ENCODE measurements at regions not wholly inside any gene's neighbourhood (a gene's known extent, or its start where the extent isn't known, plus 50 kb on each side); places are given as distances from the start of the nearest gene placed in this dataset.

- no TSS peak for BruUV-seq (replicated peaks)
- Histone ChIP-seq H2BK15ac (ENCODE audit: low read depth, low read length) (no peak overlapping the region), H3K79me1 (ENCODE audit: low read depth in 1 of 2, low read length in 2 of 2) (no peaks in the 10 kb centered on the region), H2BK20ac (ENCODE audit: low read depth, low read length) (no peak overlapping the region), H3K4me1 (ENCODE audit: control insufficient read depth, insufficient read depth, low read length) (no peaks in the 10 kb centered on the region), H3K27me3 (ENCODE audit: control insufficient read depth, insufficient read depth, low read length) (no peaks in the 10 kb centered on the region), H4K20me1 (ENCODE audit: insufficient read depth, low read length) (no peaks in the 10 kb centered on the region), H3K18ac (ENCODE audit: low read depth, low read length) (no peak overlapping the region), H3K9ac (ENCODE audit: low read depth, low read length) (no peak overlapping the region), H3K9me1 (ENCODE audit: insufficient read depth, low read length) (no peaks in the 10 kb centered on the region), H4K91ac (ENCODE audit: insufficient read depth, low read depth, low read length) (no peak overlapping the region), H3K56ac (ENCODE audit: extremely low read depth, insufficient read depth, low read length) (no peak overlapping the region), H2BK120ac (ENCODE audit: low read depth, low read length) (no peak overlapping the region), H2AK5ac (ENCODE audit: low read depth, low read length) (no peak overlapping the region), H4K8ac (ENCODE audit: low read depth in 2 of 2, low read length in 2 of 2) (no peak overlapping the region), H3K4me2 (ENCODE audit: low read depth, low read length) (no peak overlapping the region), H4K5ac (ENCODE audit: low read depth, low read length) (no peak overlapping the region), H3K4me3 (ENCODE audit: insufficient read depth, low read depth, low read length) (no peak overlapping the region), H3K27ac (ENCODE audit: insufficient read depth, low read length) (no peak overlapping the region), H3K9me3 (ENCODE audit: control insufficient read depth, insufficient read depth, low read length) (no peaks in the 10 kb centered on the region), H2AFZ (replicated peaks; ENCODE audit: low read length, poor library complexity) (no peak overlapping the region), H3K14ac (replicated peaks; ENCODE audit: low read depth, low read length) (no peak overlapping the region), H3K36me3 (ENCODE audit: control insufficient read depth, insufficient read depth, low read length) (no peaks in the 10 kb centered on the region), H2BK5ac (ENCODE audit: low read depth, low read length, poor library complexity, severe bottlenecking) (no peak overlapping the region), H3K23ac (ENCODE audit: low read depth, low read length) (no peak overlapping the region), H2AK9ac (replicated peaks; ENCODE audit: low read depth, low read length, poor library complexity) (no peak overlapping the region), H3K4ac (ENCODE audit: low read depth, low read length) (no peak overlapping the region)
- no peak for TF ChIP-seq BHLHE40 (IDR thresholded peaks at IDR 0.05; ENCODE audit: low read depth, low read length)
- no peak for TF ChIP-seq RCOR1 (IDR thresholded peaks at IDR 0.05; ENCODE audit: insufficient replicate concordance, low read length)
- TF ChIP-seq CHD1 (IDR thresholded peaks at IDR 0.05; ENCODE audit: low read depth, low read length): no peak
- TF ChIP-seq CEBPB (IDR thresholded peaks at IDR 0.05; ENCODE audit: low read depth, low read length): no peak
- no peak for TF ChIP-seq ELK1 (IDR thresholded peaks at IDR 0.05; ENCODE audit: borderline replicate concordance, low read depth, low read length)
- TF ChIP-seq MXI1 (IDR thresholded peaks at IDR 0.05; ENCODE audit: borderline replicate concordance, low read depth, low read length): no peak
- CTCF ChIA-PET: no interaction called here
- no peak for DNase-seq
- POLR2A ChIA-PET (ENCODE audit: unreplicated experiment): no interaction called here
- intact Hi-C loops (cut with micrococcal nuclease) (no loop called here), dilution Hi-C loops (cut with HindIII; ENCODE audit: low sequenced_read_pairs, unreplicated experiment) (no loop called here), in situ Hi-C loops (cut with MboI; ENCODE audit: low sequenced_read_pairs) (no loop called here)
- no peak for ATAC-seq (ENCODE audit: low read depth)
- WGBS, 2 experiments (ENCODE audit: extremely low coverage in 2 of 2, insufficient read length in 1 of 2): 60% methylated on average over 3 of the region's 4 CpGs; no CpG with 5 or more reads in 1 of the 2 experiments
These were observed 284.0 kb upstream of the MC4R start for GRCh38 chr18:60656553-60656952.

Data from IMR-90 (cell line).